ENCODE measurements at regions not wholly inside any gene's neighbourhood (a gene's known extent, or its start where the extent isn't known, plus 50 kb on each side); places are given as distances from the start of the nearest gene placed in this dataset.

- Histone ChIP-seq H3K27me3 (ENCODE audit: control insufficient read depth in 3 of 3, insufficient read depth in 3 of 3, low read length in 3 of 3) (peaks cover 0 to 3% (median 2%) of the 10 kb centered on the region in 3 donors), H3K36me3 (ENCODE audit: control insufficient read depth in 3 of 3, insufficient read depth in 2 of 3, low read depth in 1 of 3, low read length in 3 of 3) (no peaks in the 10 kb centered on the region), H3K9me3 (ENCODE audit: control insufficient read depth in 2 of 2, insufficient read depth in 1 of 2, low read depth in 1 of 2, low read length in 1 of 2) (no peaks in the 10 kb centered on the region), H3K4me1 (ENCODE audit: control insufficient read depth in 3 of 3, insufficient read depth in 2 of 3, low read depth in 1 of 3, low read length in 2 of 3) (peaks cover 0 to 11% (median 0%) of the 10 kb centered on the region in 3 donors), H3K4me3 (ENCODE audit: low read depth in 1 of 3, low read length in 3 of 3) (no peak overlapping the region), H3K27ac (ENCODE audit: low read depth in 1 of 3, low read length in 2 of 3) (no peak overlapping the region)
- 84 to 92% (median 87%) methylated on average over 18 of the region's 18 CpGs for WGBS, 3 donors
- DNase-seq, result no peak
- no peak for FAIRE-seq
These were observed 92.4 kb upstream of the AKT3 start for GRCh38 chr1:243942196-243943150.

GRCh38 chr1:243940451-243940850, 90.4 kb upstream of the AKT3 start:
- 67 to 78% (median 72%) methylated on average over 6 of the region's 6 CpGs for WGBS, 3 donors
- peaks cover 0 to 3% (median 2%) of the 10 kb centered on the region in 3 donors for H3K27me3 ChIP-seq (ENCODE audit: control insufficient read depth in 3 of 3, insufficient read depth in 3 of 3, low read length in 3 of 3)
- H3K27ac ChIP-seq (ENCODE audit: low read depth in 1 of 3, low read length in 2 of 3), result no peak overlapping the region
- peaks cover 0 to 11% (median 0%) of the 10 kb centered on the region in 3 donors for H3K4me1 ChIP-seq (ENCODE audit: control insufficient read depth in 3 of 3, insufficient read depth in 2 of 3, low read depth in 1 of 3, low read length in 2 of 3)
- H3K4me3 ChIP-seq (ENCODE audit: low read depth in 1 of 3, low read length in 3 of 3), result no peak overlapping the region
- H3K9me3 ChIP-seq (ENCODE audit: control insufficient read depth in 2 of 2, insufficient read depth in 1 of 2, low read depth in 1 of 2, low read length in 1 of 2), result no peaks in the 10 kb centered on the region
- no peak for DNase-seq
- no peaks in the 10 kb centered on the region for H3K36me3 ChIP-seq (ENCODE audit: control insufficient read depth in 3 of 3, insufficient read depth in 2 of 3, low read depth in 1 of 3, low read length in 3 of 3)
- no peak for FAIRE-seq

- H3K4me3 ChIP-seq (ENCODE audit: low read depth in 1 of 3, low read length in 3 of 3), result no peak overlapping the region
- H3K27ac ChIP-seq (ENCODE audit: low read depth in 1 of 3, low read length in 2 of 3), result no peak overlapping the region
- H3K9me3 ChIP-seq (ENCODE audit: control insufficient read depth in 2 of 2, insufficient read depth in 1 of 2, low read depth in 1 of 2, low read length in 1 of 2), result no peaks in the 10 kb centered on the region
- H3K4me1 ChIP-seq (ENCODE audit: control insufficient read depth in 3 of 3, insufficient read depth in 2 of 3, low read depth in 1 of 3, low read length in 2 of 3), result peaks cover 0 to 6% (median 0%) of the 10 kb centered on the region in 3 donors
- H3K36me3 ChIP-seq (ENCODE audit: control insufficient read depth in 3 of 3, insufficient read depth in 2 of 3, low read depth in 1 of 3, low read length in 3 of 3), result no peaks in the 10 kb centered on the region
- DNase-seq (no peak), FAIRE-seq (no peak)
- H3K27me3 ChIP-seq (ENCODE audit: control insufficient read depth in 3 of 3, insufficient read depth in 3 of 3, low read length in 3 of 3), result peaks cover 0 to 3% (median 2%) of the 10 kb centered on the region in 3 donors
- 66 to 77% (median 72%) methylated on average over 3 of the region's 3 CpGs for WGBS, 3 donors
These were observed 89.3 kb upstream of the AKT3 start for GRCh38 chr1:243939167-243939848.

- no peaks in the 10 kb centered on the region for H3K36me3 ChIP-seq (ENCODE audit: control insufficient read depth in 3 of 3, insufficient read depth in 2 of 3, low read depth in 1 of 3, low read length in 3 of 3)
- no peaks in the 10 kb centered on the region for H3K9me3 ChIP-seq (ENCODE audit: control insufficient read depth in 2 of 2, insufficient read depth in 1 of 2, low read depth in 1 of 2, low read length in 1 of 2)
- no peak overlapping the region for H3K27ac ChIP-seq (ENCODE audit: low read depth in 1 of 3, low read length in 2 of 3)
- no peaks in the 10 kb centered on the region for H3K4me1 ChIP-seq (ENCODE audit: control insufficient read depth in 3 of 3, insufficient read depth in 2 of 3, low read depth in 1 of 3, low read length in 2 of 3)
- no peak overlapping the region for H3K4me3 ChIP-seq (ENCODE audit: low read depth in 1 of 3, low read length in 3 of 3)
- peaks cover 0 to 3% (median 2%) of the 10 kb centered on the region in 3 donors for H3K27me3 ChIP-seq (ENCODE audit: control insufficient read depth in 3 of 3, insufficient read depth in 3 of 3, low read length in 3 of 3)
- 66 to 82% (median 77%) methylated on average over 3 of the region's 3 CpGs for WGBS, 3 donors
- DNase-seq, result no peak
- no peak for FAIRE-seq
These were observed 88.2 kb upstream of the AKT3 start for GRCh38 chr1:243938208-243938607.

GRCh38 chr1:243933495-243933894, 83.5 kb upstream of the AKT3 start:
- WGBS, 3 donors, result 91 to 96% (median 92%) methylated on average over 4 of the region's 4 CpGs

GRCh38 chr1:243931957-243932356, 81.9 kb upstream of the AKT3 start:
- Histone ChIP-seq H3K27ac (ENCODE audit: low read depth in 1 of 3, low read length in 2 of 3) (no peak overlapping the region), H3K36me3 (ENCODE audit: control insufficient read depth in 3 of 3, insufficient read depth in 2 of 3, low read depth in 1 of 3, low read length in 3 of 3) (no peaks in the 10 kb centered on the region), H3K9me3 (ENCODE audit: control insufficient read depth in 2 of 2, insufficient read depth in 1 of 2, low read depth in 1 of 2, low read length in 1 of 2) (no peaks in the 10 kb centered on the region), H3K4me3 (ENCODE audit: low read depth in 1 of 3, low read length in 3 of 3) (no peak overlapping the region), H3K4me1 (ENCODE audit: control insufficient read depth in 3 of 3, insufficient read depth in 2 of 3, low read depth in 1 of 3, low read length in 2 of 3) (peaks cover 0 to 5% (median 0%) of the 10 kb centered on the region in 3 donors), H3K27me3 (ENCODE audit: control insufficient read depth in 3 of 3, insufficient read depth in 3 of 3, low read length in 3 of 3) (peaks cover 0 to 13% (median 0%) of the 10 kb centered on the region in 3 donors)
- no peak for DNase-seq
- no peak for FAIRE-seq
- 75 to 88% (median 78%) methylated on average over 4 of the region's 4 CpGs for WGBS, 3 donors

More at GRCh38 chr1:243933495-243933894, 83.5 kb upstream of the AKT3 start:
- no peaks in the 10 kb centered on the region for H3K36me3 ChIP-seq (ENCODE audit: control insufficient read depth in 3 of 3, insufficient read depth in 2 of 3, low read depth in 1 of 3, low read length in 3 of 3)
- DNase-seq (no peak), FAIRE-seq (no peak)
- H3K4me1 ChIP-seq (ENCODE audit: control insufficient read depth in 3 of 3, insufficient read depth in 2 of 3, low read depth in 1 of 3, low read length in 2 of 3), result peaks cover 0 to 5% (median 0%) of the 10 kb centered on the region in 3 donors
- H3K27me3 ChIP-seq (ENCODE audit: control insufficient read depth in 3 of 3, insufficient read depth in 3 of 3, low read length in 3 of 3), result peaks cover 0 to 13% (median 0%) of the 10 kb centered on the region in 3 donors
- no peak overlapping the region for H3K27ac ChIP-seq (ENCODE audit: low read depth in 1 of 3, low read length in 2 of 3)
- H3K9me3 ChIP-seq (ENCODE audit: control insufficient read depth in 2 of 2, insufficient read depth in 1 of 2, low read depth in 1 of 2, low read length in 1 of 2), result no peaks in the 10 kb centered on the region
- no peak overlapping the region for H3K4me3 ChIP-seq (ENCODE audit: low read depth in 1 of 3, low read length in 3 of 3)

GRCh38 chr1:243930822-243931671, 81.0 kb upstream of the AKT3 start:
- FAIRE-seq, result no peak

GRCh38 chr1:243927381-243927780, 77.3 kb upstream of the AKT3 start:
- no peak overlapping the region for H3K4me3 ChIP-seq (ENCODE audit: low read depth in 1 of 3, low read length in 3 of 3)
- DNase-seq (no peak), FAIRE-seq (no peak)
- H3K27ac ChIP-seq (ENCODE audit: low read depth in 1 of 3, low read length in 2 of 3), result no peak overlapping the region
- H3K36me3 ChIP-seq (ENCODE audit: control insufficient read depth in 3 of 3, insufficient read depth in 2 of 3, low read depth in 1 of 3, low read length in 3 of 3), result no peaks in the 10 kb centered on the region
- 69 to 81% (median 72%) methylated on average over 2 of the region's 2 CpGs for WGBS, 3 donors
- peaks cover 0 to 5% (median 0%) of the 10 kb centered on the region in 3 donors for H3K4me1 ChIP-seq (ENCODE audit: control insufficient read depth in 3 of 3, insufficient read depth in 2 of 3, low read depth in 1 of 3, low read length in 2 of 3)
- no peaks in the 10 kb centered on the region for H3K9me3 ChIP-seq (ENCODE audit: control insufficient read depth in 2 of 2, insufficient read depth in 1 of 2, low read depth in 1 of 2, low read length in 1 of 2)
- peaks cover 0 to 16% (median 0%) of the 10 kb centered on the region in 3 donors for H3K27me3 ChIP-seq (ENCODE audit: control insufficient read depth in 3 of 3, insufficient read depth in 3 of 3, low read length in 3 of 3)

More at GRCh38 chr1:243930822-243931671, 81.0 kb upstream of the AKT3 start:
- DNase-seq, result peak in 1 of 2 donors; percentile 3
- Histone ChIP-seq H3K27ac (ENCODE audit: low read depth in 1 of 3, low read length in 2 of 3) (no peak overlapping the region), H3K27me3 (ENCODE audit: control insufficient read depth in 3 of 3, insufficient read depth in 3 of 3, low read length in 3 of 3) (peaks cover 0 to 13% (median 0%) of the 10 kb centered on the region in 3 donors), H3K36me3 (ENCODE audit: control insufficient read depth in 3 of 3, insufficient read depth in 2 of 3, low read depth in 1 of 3, low read length in 3 of 3) (no peaks in the 10 kb centered on the region), H3K4me3 (ENCODE audit: low read depth in 1 of 3, low read length in 3 of 3) (no peak overlapping the region), H3K9me3 (ENCODE audit: control insufficient read depth in 2 of 2, insufficient read depth in 1 of 2, low read depth in 1 of 2, low read length in 1 of 2) (no peaks in the 10 kb centered on the region), H3K4me1 (ENCODE audit: control insufficient read depth in 3 of 3, insufficient read depth in 2 of 3, low read depth in 1 of 3, low read length in 2 of 3) (peaks cover 0 to 5% (median 0%) of the 10 kb centered on the region in 3 donors)
- WGBS, 3 donors, result 23 to 34% (median 28%) methylated on average over 24 of the region's 24 CpGs

Data from small intestine (tissue), 7 donors.